ENCODE measurements at regions not wholly inside any gene's neighbourhood (a gene's known extent, or its start where the extent isn't known, plus 50 kb on each side); places are given as distances from the start of the nearest gene placed in this dataset.

- TF ChIP-seq IKZF2 (IDR thresholded peaks at IDR 0.05): no peak
- no peak for TF ChIP-seq PML (IDR thresholded peaks at IDR 0.05; ENCODE audit: low read length)
- no peak for TF ChIP-seq FOXM1 (IDR thresholded peaks at IDR 0.05; ENCODE audit: low read depth, low read length)
- no peak for TF ChIP-seq BACH1 (IDR thresholded peaks at IDR 0.05; ENCODE audit: borderline replicate concordance)
- TF ChIP-seq JUNB (IDR thresholded peaks at IDR 0.05): no peak
- TF ChIP-seq MYC (IDR thresholded peaks at IDR 0.05; ENCODE audit: insufficient read depth, insufficient read length, insufficient replicate concordance, low read length, severe bottlenecking): no peak
- TF ChIP-seq, protein P1, sequence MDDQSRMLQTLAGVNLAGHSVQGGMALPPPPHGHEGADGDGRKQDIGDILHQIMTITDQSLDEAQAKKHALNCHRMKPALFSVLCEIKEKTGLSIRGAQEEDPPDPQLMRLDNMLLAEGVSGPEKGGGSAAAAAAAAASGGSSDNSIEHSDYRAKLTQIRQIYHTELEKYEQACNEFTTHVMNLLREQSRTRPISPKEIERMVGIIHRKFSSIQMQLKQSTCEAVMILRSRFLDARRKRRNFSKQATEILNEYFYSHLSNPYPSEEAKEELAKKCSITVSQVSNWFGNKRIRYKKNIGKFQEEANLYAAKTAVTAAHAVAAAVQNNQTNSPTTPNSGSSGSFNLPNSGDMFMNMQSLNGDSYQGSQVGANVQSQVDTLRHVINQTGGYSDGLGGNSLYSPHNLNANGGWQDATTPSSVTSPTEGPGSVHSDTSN (IDR thresholded peaks at IDR 0.05; ENCODE audit: insufficient replicate concordance, low read depth, low read length): no peak
- no peak for TF ChIP-seq TCF7 (IDR thresholded peaks at IDR 0.05; ENCODE audit: borderline replicate concordance)
- 38% methylated on average over 6 of the region's 6 CpGs for WGBS (ENCODE audit: insufficient coverage, insufficient replicate concordance, low lambda C conversion rate, missing lambda C conversion rate)
- intact Hi-C loops (cut with micrococcal nuclease; ENCODE audit: unreplicated experiment) (no loop called here), in situ Hi-C loops (cut with MboI) (no loop called here)
- Histone ChIP-seq H3K79me2 (ENCODE audit: control insufficient read depth, insufficient read depth, low read length) (no peaks in the 10 kb centered on the region), H3K9ac (ENCODE audit: control insufficient read depth, insufficient read depth, low read length) (no peak overlapping the region), H3K4me3 (no peak overlapping the region), H4K20me1 (ENCODE audit: control insufficient read depth, insufficient read depth) (no peaks in the 10 kb centered on the region), H3K4me2 (ENCODE audit: control insufficient read depth, insufficient read depth) (no peak overlapping the region), H3K27ac (ENCODE audit: control insufficient read depth, insufficient read depth) (no peak overlapping the region), H3K4me1 (ENCODE audit: control insufficient read depth, insufficient read depth, low read length) (no peaks in the 10 kb centered on the region), H3K27me3 (replicated peaks in 1 of 2; ENCODE audit: control insufficient read depth in 2 of 2, insufficient read depth in 2 of 2, low read length in 1 of 2) (no peaks in the 10 kb centered on the region), H3K36me3 (ENCODE audit: control insufficient read depth in 2 of 2, insufficient read depth in 2 of 2, low read length in 1 of 2) (no peaks in the 10 kb centered on the region), H2AFZ (ENCODE audit: control insufficient read depth, low read depth, low read length) (no peak overlapping the region), H3K9me3 (replicated peaks; ENCODE audit: control insufficient read depth, insufficient read depth, low read length) (no peaks in the 10 kb centered on the region; the same call in 2 of the 3 replicates)
- ChIA-PET POLR2A (no interaction called here), RAD21 (ENCODE audit: unreplicated experiment) (no interaction called here), SMC1A (ENCODE audit: uncharacterized antibody, unreplicated experiment) (no interaction called here), CTCF (no interaction called here)
- BruUV-seq (replicated peaks): no TSS peak
- no peak for FAIRE-seq
- no peak for ATAC-seq
- no peak for DNase-seq (ENCODE audit: low read depth, low spot score)
Observed at GRCh38 chr15:36331531-36332275, 247.7 kb upstream of the CDIN1 start.

Data from GM12878 (cell line).